HG03565 (cell line): ENCODE measurements at regions not wholly inside any gene's neighbourhood (a gene's known extent, or its start where the extent isn't known, plus 50 kb on each side); places are given as distances from the start of the nearest gene placed in this dataset.
"Not testable (repeated sequence)": the region's sequence is repeated elsewhere in the genome, so short reads cannot be mapped to it uniquely, and the experiment has no call there.

Experiments
- ATAC-seq: cut with Tn5 transposase; IDR thresholded peaks from one replicate; pipeline ENCODE4 v1.9.1; 2021; ENCODE audit warnings: mild to moderate bottlenecking, moderate library complexity; ENCODE audit not compliant: unreplicated experiment

- no peak for ATAC-seq
Observed at GRCh38 chr1:65020774-65021173, 54.4 kb upstream of the JAK1 start.

- ATAC-seq = no peak
Observed at GRCh38 chr1:65021795-65022194, 55.4 kb upstream of the JAK1 start.

- ATAC-seq = no peak
Observed at GRCh38 chr1:65022216-65022615, 55.9 kb upstream of the JAK1 start.

GRCh38 chr1:65025794-65026193 lies 59.4 kb upstream of the JAK1 start:
- no peak for ATAC-seq

- no peak for ATAC-seq
Observed at GRCh38 chr1:65026235-65026634, 59.9 kb upstream of the JAK1 start.

- ATAC-seq = no peak
Observed at GRCh38 chr1:65027666-65028358, 61.5 kb upstream of the JAK1 start.

- not testable (repeated sequence) for ATAC-seq
Observed at GRCh38 chr1:65029434-65029833, 63.1 kb upstream of the JAK1 start.

GRCh38 chr1:65034879-65035278 lies 68.5 kb upstream of the JAK1 start:
- not testable (repeated sequence) for ATAC-seq

- no peak for ATAC-seq
Observed at GRCh38 chr1:65036570-65037051, 70.3 kb upstream of the JAK1 start.

- ATAC-seq = no peak
Observed at GRCh38 chr1:65039066-65039465, 72.7 kb upstream of the JAK1 start.

GRCh38 chr1:65039508-65039907 lies 73.2 kb upstream of the JAK1 start:
- ATAC-seq = no peak

- ATAC-seq = no peak
Observed at GRCh38 chr1:65042467-65042866, 76.1 kb upstream of the JAK1 start.

GRCh38 chr1:65044411-65044810 lies 78.1 kb upstream of the JAK1 start:
- no peak for ATAC-seq

- ATAC-seq = no peak
Observed at GRCh38 chr1:65045022-65045817, 78.9 kb upstream of the JAK1 start.

GRCh38 chr1:65048335-65048734 lies 82.0 kb upstream of the JAK1 start:
- no peak for ATAC-seq

- ATAC-seq = no peak
Observed at GRCh38 chr1:65049941-65050713, 83.8 kb upstream of the JAK1 start.

- ATAC-seq = no peak
Observed at GRCh38 chr1:65050735-65051134, 84.4 kb upstream of the JAK1 start.

GRCh38 chr1:65054481-65054880 lies 88.1 kb upstream of the JAK1 start:
- no peak for ATAC-seq

- no peak for ATAC-seq
Observed at GRCh38 chr1:65055747-65056146, 89.4 kb upstream of the JAK1 start.

GRCh38 chr1:65056234-65056633 lies 89.9 kb upstream of the JAK1 start:
- no peak for ATAC-seq

- ATAC-seq = no peak
Observed at GRCh38 chr1:65056866-65057265, 90.5 kb upstream of the JAK1 start.
